ENCODE measurements at regions not wholly inside any gene's neighbourhood (a gene's known extent, or its start where the extent isn't known, plus 50 kb on each side); places are given as distances from the start of the nearest gene placed in this dataset.

DNA sequence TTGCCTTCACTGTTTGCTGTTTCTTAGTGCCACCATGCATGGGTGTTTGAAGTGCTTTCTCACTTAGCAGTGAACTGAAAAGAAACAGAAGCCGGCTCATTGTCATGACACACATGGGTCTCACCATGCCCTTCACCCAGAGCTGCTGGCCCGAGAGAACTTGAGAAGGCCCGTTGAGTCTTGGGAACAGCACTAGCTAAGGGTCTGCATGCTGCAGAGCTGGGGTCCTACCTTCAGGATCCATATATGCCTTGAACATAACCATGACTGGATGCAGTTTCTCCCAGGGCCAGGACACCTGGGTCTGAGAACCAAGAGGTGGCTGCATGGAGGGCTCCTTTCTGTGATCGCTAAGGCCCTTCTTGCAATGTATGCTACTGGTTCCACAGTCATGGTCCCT is 245.5 kb upstream of the HS6ST1 start:
- TF ChIP-seq, protein P1, sequence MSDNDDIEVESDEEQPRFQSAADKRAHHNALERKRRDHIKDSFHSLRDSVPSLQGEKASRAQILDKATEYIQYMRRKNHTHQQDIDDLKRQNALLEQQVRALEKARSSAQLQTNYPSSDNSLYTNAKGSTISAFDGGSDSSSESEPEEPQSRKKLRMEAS (IDR thresholded peaks at IDR 0.05; ENCODE audit: insufficient read depth, insufficient read length) = no peak
- no peak for TF ChIP-seq MYC (IDR thresholded peaks at IDR 0.05; ENCODE audit: low read depth, low read length)
- no peak for TF ChIP-seq JUN (IDR thresholded peaks at IDR 0.05; ENCODE audit: borderline replicate concordance, insufficient read depth, insufficient read length, low read depth)
- TF ChIP-seq, protein P2, sequence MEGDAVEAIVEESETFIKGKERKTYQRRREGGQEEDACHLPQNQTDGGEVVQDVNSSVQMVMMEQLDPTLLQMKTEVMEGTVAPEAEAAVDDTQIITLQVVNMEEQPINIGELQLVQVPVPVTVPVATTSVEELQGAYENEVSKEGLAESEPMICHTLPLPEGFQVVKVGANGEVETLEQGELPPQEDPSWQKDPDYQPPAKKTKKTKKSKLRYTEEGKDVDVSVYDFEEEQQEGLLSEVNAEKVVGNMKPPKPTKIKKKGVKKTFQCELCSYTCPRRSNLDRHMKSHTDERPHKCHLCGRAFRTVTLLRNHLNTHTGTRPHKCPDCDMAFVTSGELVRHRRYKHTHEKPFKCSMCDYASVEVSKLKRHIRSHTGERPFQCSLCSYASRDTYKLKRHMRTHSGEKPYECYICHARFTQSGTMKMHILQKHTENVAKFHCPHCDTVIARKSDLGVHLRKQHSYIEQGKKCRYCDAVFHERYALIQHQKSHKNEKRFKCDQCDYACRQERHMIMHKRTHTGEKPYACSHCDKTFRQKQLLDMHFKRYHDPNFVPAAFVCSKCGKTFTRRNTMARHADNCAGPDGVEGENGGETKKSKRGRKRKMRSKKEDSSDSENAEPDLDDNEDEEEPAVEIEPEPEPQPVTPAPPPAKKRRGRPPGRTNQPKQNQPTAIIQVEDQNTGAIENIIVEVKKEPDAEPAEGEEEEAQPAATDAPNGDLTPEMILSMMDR (IDR thresholded peaks at IDR 0.05; ENCODE audit: extremely low read depth in 1 of 2, insufficient read depth in 1 of 2, low read depth in 1 of 2, low read length in 2 of 2) = no peak
- TF ChIP-seq GATA2 (IDR thresholded peaks at IDR 0.05; ENCODE audit: insufficient read depth, insufficient read length, low read depth, low read length) = no peak
- TF ChIP-seq FOS (IDR thresholded peaks at IDR 0.05; ENCODE audit: borderline replicate concordance, insufficient read depth, low read length) = no peak
- TF ChIP-seq POLR2A (IDR thresholded peaks at IDR 0.05; ENCODE audit: low read depth, low read length) = no peak
- no peak for TF ChIP-seq EZH2 (IDR thresholded peaks at IDR 0.05; ENCODE audit: borderline replicate concordance, low read depth, low read length, severe bottlenecking)
- no peak for TF ChIP-seq POLR2AphosphoS5 (IDR thresholded peaks at IDR 0.05; ENCODE audit: insufficient read depth, low read depth, low read length)
- no peaks in the 10 kb centered on the region for H4K20me1 ChIP-seq (replicated peaks; ENCODE audit: control insufficient read depth, extremely low read depth, insufficient read depth, low read length)
- DNase-seq (ENCODE audit: low read depth, low spot score) = no peak
- intact Hi-C loops (cut with micrococcal nuclease) = no loop called here
- no peak overlapping the region for H3K4me3 ChIP-seq (replicated peaks in 1 of 3; ENCODE audit: insufficient read depth in 1 of 3, low read depth in 1 of 3, low read length in 3 of 3)
- no peaks in the 10 kb centered on the region for H3K4me1 ChIP-seq (ENCODE audit: control insufficient read depth, extremely low read depth, insufficient read depth, low read length)
- H3K79me2 ChIP-seq (ENCODE audit: control insufficient read depth, insufficient read depth, low read length) = no peaks in the 10 kb centered on the region
- H3K9ac ChIP-seq (replicated peaks; ENCODE audit: extremely low read depth, insufficient read depth, low read length) = no peak overlapping the region
- no peaks in the 10 kb centered on the region for H3K9me1 ChIP-seq (replicated peaks; ENCODE audit: control insufficient read depth, extremely low read depth, insufficient read depth, low read length)
- H3K4me2 ChIP-seq (ENCODE audit: insufficient read depth, low read length) = no peak overlapping the region
- no peak for FAIRE-seq
- H3K27ac ChIP-seq (ENCODE audit: insufficient read depth, low read depth, low read length) = no peak overlapping the region
- no peaks in the 10 kb centered on the region for H3K36me3 ChIP-seq (ENCODE audit: control insufficient read depth in 2 of 2, extremely low read depth in 1 of 2, insufficient read depth in 2 of 2, low read length in 2 of 2)
- ChIA-PET CTCF (no interaction called here), POLR2A (no interaction called here)
- H2AFZ ChIP-seq (ENCODE audit: low read depth, low read length) = no peak overlapping the region
- no peaks in the 10 kb centered on the region for H3K27me3 ChIP-seq (ENCODE audit: control insufficient read depth in 2 of 2, insufficient read depth in 2 of 2, low read length in 2 of 2)
- H3K9me3 ChIP-seq (replicated peaks; ENCODE audit: control insufficient read depth, insufficient read depth, low read length) = no peaks in the 10 kb centered on the region
- dilution Hi-C loops (cut with MboI; ENCODE audit: extremely low pct_ligation_motif_present, low sequenced_read_pairs) = no loop called here
- no TSS peak for BruUV-seq (replicated peaks)
